ENCODE measurements at regions not wholly inside any gene's neighbourhood (a gene's known extent, or its start where the extent isn't known, plus 50 kb on each side); places are given as distances from the start of the nearest gene placed in this dataset.

GRCh38 chr1:188364927-188365449 is 1536.2 kb downstream of the PLA2G4A start:
- H3K9me2 ChIP-seq (ENCODE audit: insufficient read depth, low read length) = no peaks in the 10 kb centered on the region
- no peak for TF ChIP-seq EZH2phosphoT487 (IDR thresholded peaks at IDR 0.05; ENCODE audit: borderline replicate concordance, low read depth, low read length)
- no peak for TF ChIP-seq CTCF (conservative IDR thresholded peaks at IDR 0.05; ENCODE audit: low read length)
- no peak overlapping the region for H3K4me3 ChIP-seq (ENCODE audit: low read depth, low read length, poor library complexity, severe bottlenecking)
- H4K20me1 ChIP-seq (ENCODE audit: insufficient read depth, low read length) = no peaks in the 10 kb centered on the region
- no peaks in the 10 kb centered on the region for H3K9me3 ChIP-seq (ENCODE audit: low read length)
- POLR2A ChIA-PET = interaction anchor here (0.6 kb wide), 1 partner anchor 836 kb away, joined by 3 read pairs; no protein-coding TSS in a partner anchor
- no peak overlapping the region for H2AFZ ChIP-seq (ENCODE audit: low read length)
- H3K4me1 ChIP-seq (ENCODE audit: insufficient read depth, low read length, poor library complexity, severe bottlenecking) = no peaks in the 10 kb centered on the region
- no TSS peak for BruUV-seq (replicated peaks)
- DNase-seq (ENCODE audit: low spot score) = no peak
- no peaks in the 10 kb centered on the region for H3K79me2 ChIP-seq (ENCODE audit: insufficient read depth, low read depth, low read length)
- no peaks in the 10 kb centered on the region for H3K36me3 ChIP-seq (ENCODE audit: insufficient read depth, low read length)
- CTCF ChIA-PET (ENCODE audit: unreplicated experiment) = no interaction called here
- H3K27ac ChIP-seq (ENCODE audit: low read depth, low read length, poor library complexity, severe bottlenecking) = no peak overlapping the region
- no peak overlapping the region for H3K4me2 ChIP-seq (ENCODE audit: low read length)
- intact Hi-C loops (cut with micrococcal nuclease; ENCODE audit: unreplicated experiment) = no loop called here

GRCh38 chr1:188365874-188366273 is 1537.1 kb downstream of the PLA2G4A start:
- Histone ChIP-seq H3K4me1 (ENCODE audit: insufficient read depth, low read length, poor library complexity, severe bottlenecking) (no peaks in the 10 kb centered on the region), H2AFZ (ENCODE audit: low read length) (no peak overlapping the region), H3K9me3 (ENCODE audit: low read length) (no peaks in the 10 kb centered on the region), H3K4me2 (ENCODE audit: low read length) (no peak overlapping the region), H4K20me1 (ENCODE audit: insufficient read depth, low read length) (no peaks in the 10 kb centered on the region), H3K36me3 (ENCODE audit: insufficient read depth, low read length) (no peaks in the 10 kb centered on the region), H3K27ac (ENCODE audit: low read depth, low read length, poor library complexity, severe bottlenecking) (no peak overlapping the region), H3K79me2 (ENCODE audit: insufficient read depth, low read depth, low read length) (no peaks in the 10 kb centered on the region), H3K9me2 (ENCODE audit: insufficient read depth, low read length) (no peaks in the 10 kb centered on the region), H3K4me3 (ENCODE audit: low read depth, low read length, poor library complexity, severe bottlenecking) (no peak overlapping the region)
- ChIA-PET CTCF (ENCODE audit: unreplicated experiment) (no interaction called here), POLR2A (no interaction called here)
- TF ChIP-seq CTCF (conservative IDR thresholded peaks at IDR 0.05; ENCODE audit: low read length) (no peak), EZH2phosphoT487 (IDR thresholded peaks at IDR 0.05; ENCODE audit: borderline replicate concordance, low read depth, low read length) (no peak)
- BruUV-seq (replicated peaks) = no TSS peak
- DNase-seq (ENCODE audit: low spot score) = no peak
- intact Hi-C loops (cut with micrococcal nuclease; ENCODE audit: unreplicated experiment) = no loop called here

GRCh38 chr1:188367661-188368060 is 1538.9 kb downstream of the PLA2G4A start:
- Histone ChIP-seq H3K9me2 (ENCODE audit: insufficient read depth, low read length) (no peaks in the 10 kb centered on the region), H3K79me2 (ENCODE audit: insufficient read depth, low read depth, low read length) (no peaks in the 10 kb centered on the region), H3K27ac (ENCODE audit: low read depth, low read length, poor library complexity, severe bottlenecking) (no peak overlapping the region), H3K9me3 (ENCODE audit: low read length) (no peaks in the 10 kb centered on the region), H2AFZ (ENCODE audit: low read length) (no peak overlapping the region), H3K36me3 (ENCODE audit: insufficient read depth, low read length) (no peaks in the 10 kb centered on the region), H3K4me1 (ENCODE audit: insufficient read depth, low read length, poor library complexity, severe bottlenecking) (no peaks in the 10 kb centered on the region), H4K20me1 (ENCODE audit: insufficient read depth, low read length) (no peaks in the 10 kb centered on the region), H3K4me3 (ENCODE audit: low read depth, low read length, poor library complexity, severe bottlenecking) (no peak overlapping the region), H3K4me2 (ENCODE audit: low read length) (no peak overlapping the region)
- no peak for DNase-seq (ENCODE audit: low spot score)
- ChIA-PET CTCF (ENCODE audit: unreplicated experiment) (no interaction called here), POLR2A (no interaction called here)
- no TSS peak for BruUV-seq (replicated peaks)
- TF ChIP-seq CTCF (conservative IDR thresholded peaks at IDR 0.05; ENCODE audit: low read length) (no peak), EZH2phosphoT487 (IDR thresholded peaks at IDR 0.05; ENCODE audit: borderline replicate concordance, low read depth, low read length) (no peak)
- intact Hi-C loops (cut with micrococcal nuclease; ENCODE audit: unreplicated experiment) = no loop called here

Data from OCI-LY7 (cell line).